ENCODE measurements at regions not wholly inside any gene's neighbourhood (a gene's known extent, or its start where the extent isn't known, plus 50 kb on each side); places are given as distances from the start of the nearest gene placed in this dataset.

DNA sequence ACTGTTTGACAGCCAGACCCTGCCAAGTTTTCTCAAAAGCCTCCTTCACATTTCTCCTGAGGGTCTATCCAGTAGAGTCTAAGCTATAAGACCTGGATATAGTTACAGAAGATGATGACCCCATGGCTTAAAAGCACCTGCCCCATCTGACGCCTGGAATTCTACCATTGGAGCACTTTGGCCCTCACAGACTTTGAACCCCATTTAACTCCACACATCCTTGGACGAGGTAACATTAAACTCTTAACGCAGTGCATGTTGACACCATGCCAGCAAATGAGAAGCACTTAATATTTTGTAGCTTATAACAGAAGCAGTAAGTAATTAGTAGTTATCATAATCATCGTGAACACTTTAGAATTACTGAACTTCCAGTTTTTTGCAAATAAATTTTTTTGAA, 61.9 kb upstream of the SMNDC1 start:
- Histone ChIP-seq H3K79me2 (ENCODE audit: insufficient read depth, low read length) (no peaks in the 10 kb centered on the region), H3K4me2 (ENCODE audit: low read depth, low read length, poor library complexity, severe bottlenecking) (no peak overlapping the region), H3F3A (ENCODE audit: insufficient read depth) (no peaks in the 10 kb centered on the region), H3K36me3 (ENCODE audit: low read length) (no peaks in the 10 kb centered on the region), H3K27ac (ENCODE audit: low read depth, low read length) (no peak overlapping the region), H3K9me2 (replicated peaks; ENCODE audit: insufficient read depth, low read length) (no peaks in the 10 kb centered on the region), H2AFZ (ENCODE audit: low read depth, low read length, severe bottlenecking) (no peak overlapping the region), H3K9ac (ENCODE audit: low read length) (no peak overlapping the region), H4K20me1 (ENCODE audit: low read depth, low read length) (no peaks in the 10 kb centered on the region), H3K9me3 (ENCODE audit: insufficient read depth, low read length) (no peaks in the 10 kb centered on the region), H3K4me3 (ENCODE audit: insufficient read depth, low read length, poor library complexity, severe bottlenecking) (no peak overlapping the region), H3K27me3 (ENCODE audit: low read length) (no peaks in the 10 kb centered on the region)
- no peak for TF ChIP-seq EZH2phosphoT487 (conservative IDR thresholded peaks at IDR 0.05; ENCODE audit: low read length)
- TF ChIP-seq, protein P1, sequence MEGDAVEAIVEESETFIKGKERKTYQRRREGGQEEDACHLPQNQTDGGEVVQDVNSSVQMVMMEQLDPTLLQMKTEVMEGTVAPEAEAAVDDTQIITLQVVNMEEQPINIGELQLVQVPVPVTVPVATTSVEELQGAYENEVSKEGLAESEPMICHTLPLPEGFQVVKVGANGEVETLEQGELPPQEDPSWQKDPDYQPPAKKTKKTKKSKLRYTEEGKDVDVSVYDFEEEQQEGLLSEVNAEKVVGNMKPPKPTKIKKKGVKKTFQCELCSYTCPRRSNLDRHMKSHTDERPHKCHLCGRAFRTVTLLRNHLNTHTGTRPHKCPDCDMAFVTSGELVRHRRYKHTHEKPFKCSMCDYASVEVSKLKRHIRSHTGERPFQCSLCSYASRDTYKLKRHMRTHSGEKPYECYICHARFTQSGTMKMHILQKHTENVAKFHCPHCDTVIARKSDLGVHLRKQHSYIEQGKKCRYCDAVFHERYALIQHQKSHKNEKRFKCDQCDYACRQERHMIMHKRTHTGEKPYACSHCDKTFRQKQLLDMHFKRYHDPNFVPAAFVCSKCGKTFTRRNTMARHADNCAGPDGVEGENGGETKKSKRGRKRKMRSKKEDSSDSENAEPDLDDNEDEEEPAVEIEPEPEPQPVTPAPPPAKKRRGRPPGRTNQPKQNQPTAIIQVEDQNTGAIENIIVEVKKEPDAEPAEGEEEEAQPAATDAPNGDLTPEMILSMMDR (IDR thresholded peaks at IDR 0.05; ENCODE audit: insufficient read depth, low read length, poor library complexity, severe bottlenecking): no peak

GRCh38 chr10:110368002-110368401, 63.3 kb upstream of the SMNDC1 start:
- Histone ChIP-seq H3K9me2 (replicated peaks; ENCODE audit: insufficient read depth, low read length) (no peaks in the 10 kb centered on the region), H3K4me3 (ENCODE audit: insufficient read depth, low read length, poor library complexity, severe bottlenecking) (no peak overlapping the region), H2AFZ (ENCODE audit: low read depth, low read length, severe bottlenecking) (peak overlapping the region; percentile 3), H3K27me3 (ENCODE audit: low read length) (no peaks in the 10 kb centered on the region), H4K20me1 (ENCODE audit: low read depth, low read length) (no peaks in the 10 kb centered on the region), H3K4me2 (ENCODE audit: low read depth, low read length, poor library complexity, severe bottlenecking) (no peak overlapping the region), H3F3A (ENCODE audit: insufficient read depth) (no peaks in the 10 kb centered on the region), H3K27ac (ENCODE audit: low read depth, low read length) (no peak overlapping the region), H3K9ac (ENCODE audit: low read length) (no peak overlapping the region), H3K9me3 (ENCODE audit: insufficient read depth, low read length) (no peaks in the 10 kb centered on the region), H3K36me3 (ENCODE audit: low read length) (no peaks in the 10 kb centered on the region), H3K79me2 (ENCODE audit: insufficient read depth, low read length) (no peaks in the 10 kb centered on the region)
- TF ChIP-seq, protein P1 (IDR thresholded peaks at IDR 0.05; ENCODE audit: insufficient read depth, low read length, poor library complexity, severe bottlenecking): no peak
- no peak for TF ChIP-seq EZH2phosphoT487 (conservative IDR thresholded peaks at IDR 0.05; ENCODE audit: low read length)

GRCh38 chr10:110368556-110368955, 63.8 kb upstream of the SMNDC1 start:
- Histone ChIP-seq H3K36me3 (ENCODE audit: low read length) (no peaks in the 10 kb centered on the region), H3K9me3 (ENCODE audit: insufficient read depth, low read length) (no peaks in the 10 kb centered on the region), H3K79me2 (ENCODE audit: insufficient read depth, low read length) (no peaks in the 10 kb centered on the region), H2AFZ (ENCODE audit: low read depth, low read length, severe bottlenecking) (no peak overlapping the region), H3F3A (ENCODE audit: insufficient read depth) (no peaks in the 10 kb centered on the region), H3K27me3 (ENCODE audit: low read length) (no peaks in the 10 kb centered on the region), H4K20me1 (ENCODE audit: low read depth, low read length) (no peaks in the 10 kb centered on the region), H3K4me2 (ENCODE audit: low read depth, low read length, poor library complexity, severe bottlenecking) (no peak overlapping the region), H3K9ac (ENCODE audit: low read length) (no peak overlapping the region), H3K4me3 (ENCODE audit: insufficient read depth, low read length, poor library complexity, severe bottlenecking) (no peak overlapping the region), H3K9me2 (replicated peaks; ENCODE audit: insufficient read depth, low read length) (no peaks in the 10 kb centered on the region), H3K27ac (ENCODE audit: low read depth, low read length) (no peak overlapping the region)
- TF ChIP-seq, protein P1 (IDR thresholded peaks at IDR 0.05; ENCODE audit: insufficient read depth, low read length, poor library complexity, severe bottlenecking): no peak
- no peak for TF ChIP-seq EZH2phosphoT487 (conservative IDR thresholded peaks at IDR 0.05; ENCODE audit: low read length)
